Common myeloid progenitor, CD34-positive (primary cell): ENCODE measurements at regions not wholly inside any gene's neighbourhood (a gene's known extent, or its start where the extent isn't known, plus 50 kb on each side); places are given as distances from the start of the nearest gene placed in this dataset.
A peak's percentile ranks its signal among the peaks of the same experiment; 100 is the strongest.

Experiments
- CTCF ChIA-PET: fragments of 350-600 bp; sonication (Branson Sonifier 250); formaldehyde crosslinking; loops from one replicate; lab custom pipeline; 2021; ENCODE audit warnings: antibody characterized with exemption; lab: Charles Lee
- POLR2A ChIA-PET: fragments of 350-600 bp; sonication (Branson Sonifier 250); formaldehyde crosslinking; loops from one replicate; lab custom pipeline; 2021; ENCODE audit warnings: antibody characterized with exemption; lab: Charles Lee
- DNase-seq, 3 donors: peaks; one replicate each; pipeline versions ENCODE4 v3.0.0 to v3.0.0-alpha.2; 2013
- H3K27ac ChIP-seq, 2 experiments: 1 replicate in 1 of 2; 2 replicates in 1 of 2; pipeline ENCODE4 v1.7.0; 2013; ENCODE audit warnings: inconsistent platforms in 2 of 2, low read length in 2 of 2, mild to moderate bottlenecking in 2 of 2, low read depth in 1 of 2, moderate library complexity in 1 of 2; ENCODE audit not compliant: severe bottlenecking in 2 of 2, insufficient read depth in 1 of 2, poor library complexity in 1 of 2
- H3K27me3 ChIP-seq, 5 experiments: replicated peaks in 2 of 5; 1 replicate in 3 of 5; 2 replicates in 2 of 5; pipeline versions ENCODE4 v1.6.1 to v1.7.0; 2013; ENCODE audit warnings: low read length in 4 of 5, mild to moderate bottlenecking in 2 of 5, moderate library complexity in 2 of 5, inconsistent platforms in 1 of 5; ENCODE audit not compliant: insufficient read depth in 5 of 5, control insufficient read depth in 4 of 5
- H3K36me3 ChIP-seq, 4 experiments: 1 replicate in 2 of 4; 2 replicates in 2 of 4; pipeline versions ENCODE4 v1.6.1 to v1.7.0; 2013; ENCODE audit warnings: low read length in 3 of 4, control low read depth in 1 of 4, mild to moderate bottlenecking in 1 of 4; ENCODE audit not compliant: control insufficient read depth in 4 of 4, insufficient read depth in 4 of 4
- H3K4me1 ChIP-seq, 4 experiments: 1 replicate in 3 of 4; 2 replicates in 1 of 4; pipeline versions ENCODE4 v1.6.1 to v1.7.1; 2013; ENCODE audit warnings: low read length in 3 of 4, mild to moderate bottlenecking in 3 of 4, control low read depth in 1 of 4, inconsistent platforms in 1 of 4, moderate library complexity in 1 of 4; ENCODE audit not compliant: control insufficient read depth in 4 of 4, insufficient read depth in 4 of 4; ENCODE audit errors: control extremely low read depth in 1 of 4
- H3K4me3 ChIP-seq, 7 experiments: 1 replicate in 4 of 7; 2 replicates in 3 of 7; pipeline versions ENCODE4 v1.5.1 to v1.7.0; 2013; ENCODE audit warnings: mild to moderate bottlenecking in 7 of 7, low read length in 6 of 7, moderate library complexity in 6 of 7, inconsistent platforms in 2 of 7, low read depth in 2 of 7, control low read depth in 1 of 7; ENCODE audit not compliant: insufficient read depth in 4 of 7, control insufficient read depth in 1 of 7; ENCODE audit errors: extremely low read depth in 1 of 7
- H3K9me3 ChIP-seq, 5 experiments: 1 replicate in 4 of 5; 2 replicates in 1 of 5; pipeline versions ENCODE4 v1.6.1 to v1.7.1; 2013; ENCODE audit warnings: low read length in 4 of 5, mild to moderate bottlenecking in 2 of 5, inconsistent platforms in 1 of 5, low read depth in 1 of 5, moderate library complexity in 1 of 5; ENCODE audit not compliant: control insufficient read depth in 4 of 5, insufficient read depth in 2 of 5; ENCODE audit errors: control extremely low read depth in 1 of 5
- WGBS: methylation state at CpG from one replicate; pipeline ENCODE4 v1.1.5; 2013; ENCODE audit not compliant: insufficient coverage; 5-methylcytosine and 5-hydroxymethylcytosine counted together

GRCh38 chr9:15361737-15362136, 54.7 kb upstream of the TTC39B start:
- Histone ChIP-seq H3K36me3 (no peaks in the 10 kb centered on the region), H3K27ac (no peak overlapping the region), H3K4me1 (peaks cover 2 to 9% (median 5%) of the 10 kb centered on the region in 4 experiments), H3K4me3 (no peak overlapping the region), H3K9me3 (no peaks in the 10 kb centered on the region), H3K27me3 (no peaks in the 10 kb centered on the region)
- POLR2A ChIA-PET = interaction anchor here (0.6 kb wide), 1 partner anchor 24 kb away, joined by 3 read pairs; no protein-coding TSS in a partner anchor
- no peak for DNase-seq
- CTCF ChIA-PET = interaction anchor here (1.0 to 2.2 kb wide), 4 partner anchors 9 to 56 kb away, joined by 3 to 5 read pairs (median 4); no protein-coding TSS in a partner anchor
- WGBS = 96% methylated on average over 2 of the region's 2 CpGs

- Histone ChIP-seq H3K4me3 (peak overlapping the region in 1 of 7 experiments; percentile 25), H3K27ac (peak overlapping the region; percentile 62 to 83), H3K36me3 (no peaks in the 10 kb centered on the region), H3K27me3 (no peaks in the 10 kb centered on the region), H3K4me1 (peaks cover 4 to 24% (median 13%) of the 10 kb centered on the region in 4 experiments), H3K9me3 (no peaks in the 10 kb centered on the region)
- 6% methylated on average over 4 of the region's 4 CpGs for WGBS
- DNase-seq = peak; percentile 89 to 97 (median 96)
- POLR2A ChIA-PET = interaction anchor here (1.0 kb wide), 1 partner anchor 11 kb away, joined by 3 read pairs; no protein-coding TSS in a partner anchor
- CTCF ChIA-PET = interaction anchor here (0.6 to 1.2 kb wide), 3 partner anchors 36 to 133 kb away, joined by 3 to 4 read pairs (median 3); no protein-coding TSS in a partner anchor
Measured at GRCh38 chr9:15357050-15357653, 50.1 kb upstream of the TTC39B start.
